GDM1 (cell line): ENCODE measurements at regions not wholly inside any gene's neighbourhood (a gene's known extent, or its start where the extent isn't known, plus 50 kb on each side); places are given as distances from the start of the nearest gene placed in this dataset.

ENCODE experiments used
- DNase-seq: peaks from one replicate; lab custom pipeline; 2025; lab: John Stamatoyannopoulos, UW

GRCh38 chr6:14731611-14732010, 514.3 kb upstream of the JARID2 start:
- no peak for DNase-seq

- no peak for DNase-seq
Observed at GRCh38 chr6:14732226-14732843, 513.5 kb upstream of the JARID2 start.

- DNase-seq = no peak
Observed at GRCh38 chr6:14732844-14733757, 512.8 kb upstream of the JARID2 start.

- DNase-seq = no peak
Observed at GRCh38 chr6:14734052-14734415, 511.8 kb upstream of the JARID2 start.

- DNase-seq = peak; percentile 62
Observed at GRCh38 chr6:14734416-14735340, 511.2 kb upstream of the JARID2 start.

GRCh38 chr6:14735956-14736486, 509.8 kb upstream of the JARID2 start:
- DNase-seq = no peak

- no peak for DNase-seq
Observed at GRCh38 chr6:14736554-14736953, 509.3 kb upstream of the JARID2 start.

GRCh38 chr6:14738497-14738896, 507.4 kb upstream of the JARID2 start:
- DNase-seq = no peak

GRCh38 chr6:14738933-14739332, 506.9 kb upstream of the JARID2 start:
- no peak for DNase-seq

- no peak for DNase-seq
Observed at GRCh38 chr6:14739827-14740226, 506.0 kb upstream of the JARID2 start.

- no peak for DNase-seq
Observed at GRCh38 chr6:14742171-14742570, 503.7 kb upstream of the JARID2 start.

- no peak for DNase-seq
Observed at GRCh38 chr6:14742680-14743079, 503.2 kb upstream of the JARID2 start.

- DNase-seq = no peak
Observed at GRCh38 chr6:14743144-14743473, 502.8 kb upstream of the JARID2 start.

GRCh38 chr6:14743474-14744211, 502.2 kb upstream of the JARID2 start:
- no peak for DNase-seq

- DNase-seq = no peak
Observed at GRCh38 chr6:14744212-14744556, 501.7 kb upstream of the JARID2 start.

GRCh38 chr6:14746139-14746837, 499.6 kb upstream of the JARID2 start:
- DNase-seq = no peak

- DNase-seq = no peak
Observed at GRCh38 chr6:14747881-14748520, 497.9 kb upstream of the JARID2 start.

GRCh38 chr6:14748679-14749078, 497.2 kb upstream of the JARID2 start:
- DNase-seq = no peak

GRCh38 chr6:14750059-14750661, 495.7 kb upstream of the JARID2 start:
- no peak for DNase-seq

GRCh38 chr6:14751645-14752175, 494.2 kb upstream of the JARID2 start:
- DNase-seq = no peak
